NT2/D1 (cell line): ENCODE measurements at regions not wholly inside any gene's neighbourhood (a gene's known extent, or its start where the extent isn't known, plus 50 kb on each side); places are given as distances from the start of the nearest gene placed in this dataset.

Experiments
- SUZ12 ChIP-seq: IDR thresholded peaks from 2 replicates; pipeline ENCODE4 v1.6.1; 2011; ENCODE audit not compliant: insufficient read length, insufficient read depth; ENCODE audit errors: extremely low read depth
- YY1 ChIP-seq: IDR thresholded peaks from 2 replicates; pipeline ENCODE4 v1.6.1; 2011; ENCODE audit not compliant: insufficient read length, insufficient read depth

- no peak for TF ChIP-seq YY1
- TF ChIP-seq SUZ12: no peak
Observed at GRCh38 chr16:58789351-58789750, 55.2 kb upstream of the GOT2 start.
